BE2C (cell line): ENCODE measurements at regions not wholly inside any gene's neighbourhood (a gene's known extent, or its start where the extent isn't known, plus 50 kb on each side); places are given as distances from the start of the nearest gene placed in this dataset.

Experiments
- DNase-seq: peaks from one replicate; pipeline ENCODE4 v3.0.0-alpha.2; 2020
- H3K27me3 ChIP-seq: fragments of 250-450 bp; sonication (Bioruptor Pico); 2 replicates; pipeline ENCODE4 v1.5.1; 2020; ENCODE audit warnings: mild to moderate bottlenecking
- H3K36me3 ChIP-seq: fragments of 250-450 bp; sonication (Bioruptor Pico); 2 replicates; pipeline ENCODE4 v1.5.1; 2020; ENCODE audit warnings: mild to moderate bottlenecking
- H3K4me1 ChIP-seq: fragments of 250-450 bp; sonication (Bioruptor Pico); 2 replicates; pipeline ENCODE4 v1.5.1; 2020
- H3K4me3 ChIP-seq: 2 replicates; pipeline ENCODE4 v1.5.1; 2011; ENCODE audit warnings: low read depth, low read length
- H3K9me3 ChIP-seq: fragments of 250-450 bp; sonication (Bioruptor Pico); 2 replicates; pipeline ENCODE4 v1.5.1; 2020
- CTCF ChIP-seq: IDR thresholded peaks from 2 replicates; pipeline ENCODE4 v1.5.1; 2012; ENCODE audit warnings: mild to moderate bottlenecking, low read depth, low read length

DNA sequence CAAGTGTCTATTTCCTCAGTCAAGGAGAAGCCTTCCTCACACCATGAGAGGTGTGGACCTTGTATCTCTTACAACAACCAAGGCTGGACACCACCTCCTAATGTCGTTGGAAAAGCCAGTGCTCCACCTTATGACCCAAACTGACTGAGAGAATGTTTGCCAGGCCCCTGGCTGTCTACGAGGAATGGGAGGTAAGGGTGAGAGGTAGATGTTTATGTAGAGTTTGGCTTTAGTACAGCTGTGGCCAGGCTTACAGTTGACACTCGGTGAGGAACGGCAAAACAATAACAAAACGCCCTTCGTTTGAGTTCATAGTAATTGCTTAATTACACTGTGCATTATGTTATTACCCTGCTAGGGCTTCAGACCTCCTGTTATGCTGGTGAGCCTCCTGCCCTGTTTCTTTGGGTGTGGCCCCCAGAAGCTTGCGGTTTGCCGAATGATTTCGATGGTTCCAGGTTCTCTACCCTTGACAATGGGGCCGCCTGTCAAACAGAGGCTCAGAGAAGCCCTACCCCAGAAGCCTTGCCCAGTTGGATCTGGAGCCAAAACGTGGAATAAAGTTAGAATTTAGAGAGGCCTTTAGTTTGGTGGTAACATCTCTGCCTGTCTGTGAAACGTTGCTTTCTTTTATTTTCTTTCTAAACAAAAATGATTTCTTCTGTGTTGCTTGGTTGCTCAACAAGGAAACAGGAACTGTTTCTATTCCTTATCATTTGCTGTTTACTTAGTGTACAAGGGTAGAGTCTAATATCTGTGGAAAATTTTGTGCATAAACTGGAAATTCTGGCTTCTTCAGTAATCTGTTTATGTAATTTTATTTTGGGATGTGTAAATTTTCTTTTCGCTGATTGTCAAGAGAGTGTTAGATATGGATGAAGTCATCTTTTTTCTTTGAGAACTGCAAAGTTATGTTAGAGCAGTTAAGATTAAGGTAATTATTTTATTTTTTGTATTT, 60.4 kb upstream of the FOXQ1 start:
- Histone ChIP-seq H3K9me3 (no peaks in the 10 kb centered on the region; the same call in 1 of the 2 replicates), H3K36me3 (no peaks in the 10 kb centered on the region), H3K4me1 (no peaks in the 10 kb centered on the region), H3K4me3 (no peak overlapping the region), H3K27me3 (peaks cover 27% of the 10 kb centered on the region)
- no peak for DNase-seq
- no peak for TF ChIP-seq CTCF

- H3K27me3 ChIP-seq = peaks cover 23% of the 10 kb centered on the region
- H3K4me3 ChIP-seq = no peak overlapping the region
- H3K4me1 ChIP-seq = no peaks in the 10 kb centered on the region
- TF ChIP-seq CTCF = no peak
- H3K9me3 ChIP-seq = no peaks in the 10 kb centered on the region; the same call in 1 of the 2 replicates
- DNase-seq = no peak
- no peaks in the 10 kb centered on the region for H3K36me3 ChIP-seq
Measured at GRCh38 chr6:1250489-1251197, 61.3 kb upstream of the FOXQ1 start.

DNA sequence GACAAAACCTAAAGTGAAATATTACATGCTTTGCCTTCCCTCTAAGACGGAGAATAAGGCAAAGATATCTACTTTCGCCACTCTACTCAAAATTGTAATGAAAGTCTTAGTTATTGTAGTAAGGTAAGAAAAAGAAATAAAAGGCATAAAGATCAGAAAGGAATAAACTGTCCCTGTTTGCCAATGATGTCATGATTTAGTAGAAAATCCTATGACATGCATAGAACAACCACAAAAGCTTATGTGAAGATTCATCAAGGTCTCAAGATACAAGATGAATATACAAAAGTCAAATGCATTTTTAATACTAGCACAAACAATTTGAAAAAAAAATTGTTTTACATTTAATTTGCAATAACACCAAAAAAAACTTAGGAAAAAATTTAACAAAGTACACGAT, 64.0 kb upstream of the FOXQ1 start:
- no peaks in the 10 kb centered on the region for H3K4me1 ChIP-seq
- no peak for DNase-seq
- peaks cover 24% of the 10 kb centered on the region for H3K27me3 ChIP-seq
- TF ChIP-seq CTCF = no peak
- no peak overlapping the region for H3K4me3 ChIP-seq
- no peaks in the 10 kb centered on the region for H3K36me3 ChIP-seq
- H3K9me3 ChIP-seq = no peaks in the 10 kb centered on the region; the same call in 1 of the 2 replicates

- no peak for DNase-seq
- Histone ChIP-seq H3K36me3 (no peaks in the 10 kb centered on the region), H3K9me3 (no peaks in the 10 kb centered on the region; the same call in 1 of the 2 replicates), H3K4me1 (no peaks in the 10 kb centered on the region), H3K4me3 (no peak overlapping the region), H3K27me3 (peaks cover 26% of the 10 kb centered on the region)
- no peak for TF ChIP-seq CTCF
Measured at GRCh38 chr6:1247056-1247455, 64.8 kb upstream of the FOXQ1 start.

- H3K27me3 ChIP-seq = peaks cover 16% of the 10 kb centered on the region
- no peak for DNase-seq
- no peak for TF ChIP-seq CTCF
- no peaks in the 10 kb centered on the region for H3K36me3 ChIP-seq
- no peaks in the 10 kb centered on the region; the same call in 1 of the 2 replicates for H3K9me3 ChIP-seq
- no peak overlapping the region for H3K4me3 ChIP-seq
- H3K4me1 ChIP-seq = no peaks in the 10 kb centered on the region
Measured at GRCh38 chr6:1244941-1245340, 67.0 kb upstream of the FOXQ1 start.
